ENCODE measurements at regions not wholly inside any gene's neighbourhood (a gene's known extent, or its start where the extent isn't known, plus 50 kb on each side); places are given as distances from the start of the nearest gene placed in this dataset.
"Not testable (repeated sequence)": the region's sequence is repeated elsewhere in the genome, so short reads cannot be mapped to it uniquely, and the experiment has no call there.

DNA sequence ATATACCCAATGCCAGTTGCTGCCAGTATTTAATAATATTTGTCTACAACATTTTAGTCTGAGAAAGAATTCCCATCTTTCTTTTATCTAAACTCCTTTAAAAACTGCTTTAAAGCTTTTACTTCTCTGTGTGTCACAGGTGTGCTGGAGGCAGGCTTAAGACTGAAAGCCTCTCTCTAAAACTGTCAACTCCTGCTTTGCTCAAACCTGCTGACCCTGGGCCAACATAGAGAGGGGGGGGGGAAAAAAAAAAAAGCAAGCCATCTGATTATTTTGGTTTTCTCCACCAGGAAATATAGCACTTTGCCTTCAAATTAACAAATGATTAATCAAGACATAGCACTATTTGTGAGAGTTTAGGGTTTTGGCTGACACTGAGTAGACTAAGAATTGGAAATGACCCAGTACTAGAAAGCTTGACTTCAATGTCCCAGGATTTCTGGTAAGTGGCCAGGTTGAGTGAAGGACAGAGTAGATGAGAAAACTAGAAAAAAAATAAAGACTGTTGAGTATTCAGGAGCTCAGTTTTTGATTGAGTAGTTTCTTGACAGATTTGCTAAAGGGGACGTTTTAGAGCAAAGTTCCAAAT lies 357.0 kb upstream of the FLRT2 start:
- no peak for DNase-seq (ENCODE audit: low read depth, low spot score)

DNA sequence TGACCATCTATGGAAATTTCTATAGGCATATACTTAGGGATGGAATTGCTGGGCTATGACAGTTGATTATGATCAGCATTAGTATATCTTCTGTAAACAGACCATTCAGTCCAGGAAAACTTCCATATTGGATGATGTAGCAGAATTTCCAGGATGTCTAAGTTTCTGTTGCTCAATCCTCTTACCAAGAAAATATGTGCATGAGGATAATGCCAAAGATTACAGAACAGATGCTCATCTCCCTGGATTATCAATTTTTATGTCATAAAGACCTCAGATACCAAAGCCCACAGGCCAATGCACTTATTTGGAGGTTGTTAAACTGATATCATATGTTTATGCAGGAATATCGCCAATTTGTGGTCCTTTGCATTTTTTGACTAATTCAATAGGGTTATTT lies 354.4 kb upstream of the FLRT2 start:
- no peak for DNase-seq (ENCODE audit: low read depth, low spot score)

DNA sequence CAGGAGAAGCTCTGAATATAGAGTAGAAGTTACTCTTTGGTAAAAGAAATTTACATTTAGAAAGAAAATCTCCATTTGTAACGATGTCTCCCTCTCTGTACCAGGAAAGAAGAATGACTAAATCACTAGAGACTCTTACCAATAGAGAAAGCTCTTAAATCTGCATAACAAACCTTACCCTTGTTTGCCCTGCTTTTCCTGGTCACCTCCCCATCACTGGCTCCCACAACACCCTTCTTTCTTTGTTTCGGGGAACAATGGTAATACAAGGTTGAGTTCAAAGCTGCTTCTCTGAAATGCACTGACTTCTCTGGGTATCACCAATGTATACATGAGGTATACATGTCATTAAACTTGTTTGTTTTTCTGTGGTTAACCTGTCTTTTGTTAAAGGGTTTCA lies 351.1 kb upstream of the FLRT2 start:
- DNase-seq (ENCODE audit: low read depth, low spot score): no peak

DNA sequence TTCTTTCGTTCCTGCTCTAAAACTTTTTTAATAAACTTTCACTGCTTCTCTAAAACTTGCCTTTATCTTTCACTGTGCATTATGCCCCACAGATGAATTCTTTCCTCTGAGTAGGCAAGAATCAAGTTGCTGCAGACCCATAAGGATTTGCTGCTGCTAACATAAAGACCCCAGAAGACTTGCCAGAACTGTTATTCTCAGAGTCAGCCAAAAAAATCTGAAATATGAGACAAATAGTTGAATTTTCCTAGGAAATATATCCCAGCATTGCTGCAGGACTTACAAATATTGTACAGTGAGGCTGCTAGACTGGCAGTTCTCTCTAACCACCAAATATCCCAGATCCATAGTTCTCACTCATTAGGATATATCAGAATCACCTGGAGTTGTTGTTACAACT lies 349.1 kb upstream of the FLRT2 start:
- no peak for DNase-seq (ENCODE audit: low read depth, low spot score)

DNA sequence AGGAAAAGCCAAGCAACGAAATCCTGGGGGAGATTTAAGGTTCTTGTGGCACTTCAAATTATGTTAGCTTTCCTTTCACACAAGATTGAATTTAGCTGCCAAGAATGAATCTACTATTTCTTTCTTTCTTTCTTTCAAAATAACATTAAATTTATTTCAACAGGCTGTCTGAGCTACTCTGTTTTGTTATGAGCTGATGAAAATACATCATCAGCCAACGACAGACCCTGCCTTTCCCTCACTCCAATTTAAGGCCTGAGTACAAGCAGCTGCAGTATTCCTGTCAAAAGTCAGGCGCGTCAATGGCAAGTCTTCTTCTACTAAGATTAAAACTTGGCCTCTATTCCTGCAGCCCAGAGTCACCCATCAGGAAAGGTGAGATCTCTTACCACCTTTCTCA lies 347.7 kb upstream of the FLRT2 start:
- no peak for DNase-seq (ENCODE audit: low read depth, low spot score)

DNA sequence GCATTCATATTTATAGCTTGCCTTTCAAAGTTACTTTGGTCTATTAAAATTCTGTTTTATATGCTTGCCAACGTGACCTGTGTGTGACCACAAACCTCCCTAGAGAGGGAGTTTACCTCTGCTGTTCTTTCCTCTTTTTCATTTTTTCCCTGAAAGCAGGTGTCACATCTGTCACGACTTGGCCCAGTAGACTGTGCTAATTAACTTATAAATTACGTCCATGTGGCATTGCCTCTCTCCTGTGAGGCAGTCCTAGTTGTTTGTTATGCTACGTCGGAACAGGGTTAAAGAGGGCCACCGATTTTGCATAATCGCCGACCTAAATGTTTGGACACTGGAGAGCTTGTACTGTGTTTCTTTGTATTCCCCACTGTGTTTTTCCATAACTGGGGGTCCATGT lies 343.9 kb upstream of the FLRT2 start:
- DNase-seq (ENCODE audit: low read depth, low spot score): no peak

DNA sequence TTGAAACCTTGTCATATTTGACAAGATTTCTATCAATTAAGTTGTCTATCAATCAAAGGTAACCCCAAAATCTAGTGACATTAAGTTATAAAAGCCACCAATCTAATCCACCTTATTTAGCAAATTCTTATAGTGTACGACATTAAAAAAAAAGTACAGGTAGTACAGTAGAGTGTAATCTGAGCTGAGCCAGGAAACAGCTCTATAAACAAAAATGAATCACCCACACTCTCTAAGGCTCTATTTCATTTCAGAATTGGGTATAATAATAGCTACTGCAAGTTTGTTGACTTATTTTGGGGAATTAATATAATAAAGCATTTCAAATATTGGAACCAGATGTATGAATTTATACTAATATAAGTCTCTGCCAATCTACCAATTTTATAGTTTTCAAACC lies 342.4 kb upstream of the FLRT2 start:
- DNase-seq (ENCODE audit: low read depth, low spot score): no peak

DNA sequence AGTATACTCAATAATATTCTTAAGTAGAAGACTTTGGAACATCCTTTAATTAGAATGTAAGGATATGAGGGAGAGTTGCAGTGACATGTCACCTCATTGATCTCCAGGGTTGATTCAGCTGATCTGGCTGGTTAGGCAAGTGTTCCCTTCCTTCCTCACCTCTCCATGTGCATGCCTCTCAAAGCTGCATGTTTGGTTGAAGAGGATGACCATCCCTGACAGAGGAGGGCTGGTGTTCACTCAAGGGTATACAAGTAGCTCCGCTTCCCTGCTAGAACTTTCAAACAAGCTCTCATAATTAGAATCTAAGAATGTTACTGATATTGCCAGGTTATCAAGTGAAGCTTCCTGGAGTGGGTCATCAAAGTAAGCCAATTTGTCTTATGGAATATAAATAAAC lies 341.1 kb upstream of the FLRT2 start:
- no peak for DNase-seq (ENCODE audit: low read depth, low spot score)

DNA sequence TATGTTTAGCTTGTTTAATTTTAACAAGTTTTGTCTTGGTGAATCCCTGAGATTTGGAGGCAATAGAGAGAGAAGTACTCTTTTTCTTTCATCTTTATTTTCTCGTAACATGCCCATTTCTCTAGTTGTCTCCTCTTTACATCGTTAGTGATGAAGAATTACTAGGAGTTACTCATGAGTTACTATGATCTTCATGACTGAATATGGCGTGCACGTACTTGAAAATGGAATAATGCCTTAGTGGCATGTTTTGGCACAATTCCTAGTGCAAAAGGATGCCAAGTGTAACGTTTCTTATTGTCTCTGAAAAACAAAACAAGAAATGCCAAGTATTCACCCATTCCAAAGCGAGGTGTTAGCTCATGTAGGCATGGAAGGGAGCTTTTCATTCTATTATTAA lies 340.7 kb upstream of the FLRT2 start:
- not testable (repeated sequence) for DNase-seq (ENCODE audit: low read depth, low spot score)

DNA sequence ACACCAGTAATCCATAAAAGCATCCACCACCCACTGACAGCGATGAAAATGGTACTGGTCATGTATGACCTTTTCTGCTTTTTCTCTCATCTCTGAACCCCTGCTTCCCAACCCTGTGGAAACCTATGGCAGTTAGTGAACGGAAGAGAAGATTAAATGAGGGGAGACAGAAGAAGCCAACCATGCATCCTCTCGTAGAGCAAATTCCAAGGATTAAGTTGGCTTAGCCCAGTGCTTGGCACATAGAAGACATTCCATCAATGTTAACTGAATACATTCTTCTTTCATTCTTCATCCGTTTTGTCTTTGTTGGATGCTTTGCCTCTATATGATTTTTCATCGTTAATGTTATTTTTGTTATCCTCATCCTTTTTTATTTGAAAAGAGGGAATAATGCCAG lies 339.7 kb upstream of the FLRT2 start:
- no peak for DNase-seq (ENCODE audit: low read depth, low spot score)

DNA sequence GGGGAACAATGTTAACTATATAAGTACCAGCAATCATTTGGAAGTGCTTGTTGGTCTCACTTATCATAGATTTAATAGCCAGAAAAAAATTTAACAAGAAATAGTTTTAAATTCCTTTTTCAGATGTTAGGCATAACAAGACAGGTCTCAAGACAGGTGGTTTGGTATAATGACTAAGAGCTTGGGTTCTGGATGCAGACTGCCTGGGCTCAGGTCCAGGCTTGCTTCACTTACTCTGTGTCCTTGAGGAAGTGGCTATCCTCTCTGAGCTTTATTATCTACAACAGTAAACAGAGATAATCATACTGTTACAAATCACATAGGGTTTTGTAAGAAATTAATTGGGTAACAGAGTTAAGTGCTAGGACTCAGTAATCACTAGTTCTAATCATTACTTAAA lies 338.0 kb upstream of the FLRT2 start:
- no peak for DNase-seq (ENCODE audit: low read depth, low spot score)

DNA sequence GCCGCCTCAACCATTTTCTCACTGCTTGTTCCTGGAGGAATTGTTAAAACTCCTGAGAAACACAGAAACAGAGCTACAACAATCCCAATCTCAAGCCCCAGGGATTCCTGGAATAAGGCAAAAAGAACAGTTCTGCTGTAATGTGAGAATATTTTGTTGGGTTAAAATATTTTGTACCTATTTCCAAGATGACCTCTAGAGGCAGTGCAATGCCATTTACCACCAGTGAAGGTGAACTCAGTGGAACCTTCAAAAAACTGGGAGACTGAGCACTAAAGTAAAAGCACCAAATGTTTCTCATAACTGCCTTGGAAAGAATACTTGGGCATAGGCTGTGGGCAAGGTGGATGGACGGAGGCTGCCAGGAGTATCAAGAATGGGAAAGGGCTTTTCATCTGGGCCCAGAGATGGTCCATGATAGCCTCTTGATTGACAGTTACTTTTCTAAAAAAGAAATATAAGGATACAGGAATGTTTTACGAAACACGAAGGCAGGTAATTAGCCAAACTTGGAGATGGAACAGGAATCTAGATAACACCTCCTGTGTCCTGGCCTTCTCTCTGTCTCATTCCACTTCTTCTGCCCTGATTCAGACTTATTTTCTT lies 334.0 kb upstream of the FLRT2 start:
- no peak for DNase-seq (ENCODE audit: low read depth, low spot score)

DNA sequence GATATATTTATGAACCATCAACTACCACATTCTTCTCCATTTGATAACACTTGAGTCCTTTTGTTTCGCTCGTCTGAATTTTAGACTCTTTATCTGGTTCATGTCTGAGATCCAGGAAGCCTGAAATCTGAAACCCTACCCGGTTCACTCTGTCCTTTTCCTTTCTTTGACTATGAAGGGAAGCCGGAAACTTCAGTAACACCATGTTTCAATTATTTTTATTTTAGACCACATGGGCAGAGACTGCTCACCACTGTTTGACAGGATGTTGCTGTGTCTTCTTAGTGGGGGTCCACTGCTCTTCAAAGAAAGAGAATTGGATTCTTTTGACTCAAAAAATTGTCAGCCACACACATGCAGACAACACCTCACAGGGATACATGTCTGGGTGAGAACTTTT lies 331.9 kb upstream of the FLRT2 start:
- no peak for DNase-seq (ENCODE audit: low read depth, low spot score)

DNA sequence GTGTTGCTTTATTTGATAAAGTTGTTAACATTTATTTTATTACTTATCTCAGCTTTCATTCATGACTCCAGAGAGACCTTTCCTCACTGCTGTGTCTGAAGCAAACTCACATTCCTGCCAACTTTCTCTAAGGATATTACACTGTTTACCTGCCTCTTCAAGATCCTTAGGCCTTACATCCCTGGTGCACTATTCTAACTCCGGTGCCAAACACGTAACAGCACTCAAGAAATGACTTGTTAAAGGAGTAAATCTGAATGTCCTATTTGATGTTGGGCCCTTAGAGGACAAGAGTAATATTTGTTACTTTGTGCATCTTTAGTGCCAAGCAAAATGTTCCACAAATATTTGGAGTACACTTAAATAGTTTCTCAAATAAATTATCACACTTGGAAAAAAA lies 324.1 kb upstream of the FLRT2 start:
- DNase-seq (ENCODE audit: low read depth, low spot score): no peak

DNA sequence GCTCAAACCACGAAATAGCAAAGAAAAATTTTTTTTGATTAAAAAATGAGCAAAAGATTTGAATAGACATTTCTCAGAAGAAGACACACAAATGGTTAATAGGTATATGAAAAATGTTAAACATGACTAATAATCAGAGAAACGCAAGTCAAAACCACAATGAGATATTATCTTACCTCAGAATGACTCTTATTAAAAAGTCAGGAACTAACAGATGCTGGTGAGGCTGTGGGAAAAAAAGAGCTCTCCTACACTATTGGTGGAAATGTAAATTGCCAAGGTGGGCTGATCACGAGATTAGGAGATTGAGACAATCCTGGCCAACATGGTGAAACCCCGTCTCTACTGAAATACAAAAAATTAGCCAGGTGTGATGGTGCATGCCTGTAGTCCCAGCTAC lies 315.5 kb upstream of the FLRT2 start:
- DNase-seq (ENCODE audit: low read depth, low spot score): no peak

DNA sequence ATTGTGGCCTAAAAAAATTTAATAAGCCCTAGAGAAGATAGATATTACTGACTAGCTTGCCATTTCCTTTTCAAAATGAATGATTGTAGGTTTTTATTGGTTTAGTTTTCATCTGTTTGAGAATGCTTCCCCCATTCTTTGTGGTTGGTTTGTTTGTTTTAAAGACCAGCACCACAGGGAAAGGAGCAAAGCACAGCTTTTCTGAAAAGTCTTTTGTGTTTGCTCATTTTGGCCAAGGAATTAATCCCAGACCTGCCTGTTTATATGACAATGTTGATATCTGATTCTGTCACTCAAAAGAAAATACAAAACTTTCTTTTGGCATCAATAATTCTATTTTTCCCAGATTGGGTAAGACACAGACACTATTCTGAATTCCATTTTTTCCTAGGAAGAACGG lies 312.5 kb upstream of the FLRT2 start:
- no peak for DNase-seq (ENCODE audit: low read depth, low spot score)

DNA sequence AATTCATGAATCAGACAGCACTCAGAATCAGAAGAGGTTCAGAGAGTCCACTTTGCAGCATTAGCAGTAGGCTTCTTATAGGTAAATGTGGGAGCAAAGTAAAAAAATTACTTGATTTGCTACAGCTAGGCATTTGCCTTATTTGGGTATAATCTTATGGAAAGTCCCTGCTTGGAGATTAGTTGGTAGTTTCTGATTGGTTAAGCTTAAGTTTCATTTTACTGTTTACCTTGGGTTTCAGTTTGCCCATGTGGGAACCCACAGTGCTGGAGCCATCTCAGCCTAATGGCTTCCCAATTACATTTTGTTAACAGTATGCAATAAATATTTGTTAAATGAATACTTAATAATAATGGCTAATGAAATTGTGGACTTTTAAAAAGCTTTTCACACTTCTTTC lies 311.0 kb upstream of the FLRT2 start:
- DNase-seq (ENCODE audit: low read depth, low spot score): no peak

DNA sequence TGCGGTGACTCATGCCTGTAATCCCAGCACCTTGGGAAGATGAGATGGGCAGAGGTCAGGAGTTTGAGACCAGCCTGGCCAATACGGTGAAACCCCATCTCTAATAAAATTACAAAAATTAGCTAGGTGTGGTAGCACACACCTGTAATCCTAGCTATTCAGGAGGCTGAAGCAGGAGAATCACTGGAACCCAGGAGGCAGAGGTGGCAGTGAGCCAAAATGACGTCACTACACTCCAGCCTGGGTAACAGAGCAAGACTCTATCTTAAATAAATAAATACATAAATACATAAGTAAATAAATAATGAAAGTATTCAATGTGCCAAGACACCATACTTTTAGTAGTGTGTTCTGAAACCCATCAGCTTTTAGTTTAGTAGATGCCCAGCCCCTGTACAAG lies 308.1 kb upstream of the FLRT2 start:
- no peak for DNase-seq (ENCODE audit: low read depth, low spot score)

DNA sequence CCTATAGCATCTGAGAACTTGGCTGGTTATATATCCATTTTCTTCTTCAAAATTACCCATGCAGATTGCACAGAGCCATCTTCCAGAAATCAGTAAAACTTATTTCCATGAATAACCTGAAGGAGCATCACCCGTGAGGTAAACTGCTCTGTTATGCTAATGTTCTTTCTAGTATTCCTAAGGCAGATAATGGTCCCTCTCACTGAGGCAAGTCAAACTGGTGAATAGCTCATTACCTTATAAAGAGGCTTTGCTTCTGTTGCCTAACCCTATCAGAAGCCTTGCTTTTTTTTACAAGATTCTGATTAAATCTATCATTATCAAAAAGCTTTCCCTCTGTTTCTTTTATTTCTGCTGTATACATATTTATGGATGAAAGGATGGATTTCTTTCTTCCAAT lies 307.6 kb upstream of the FLRT2 start:
- DNase-seq (ENCODE audit: low read depth, low spot score): no peak

DNA sequence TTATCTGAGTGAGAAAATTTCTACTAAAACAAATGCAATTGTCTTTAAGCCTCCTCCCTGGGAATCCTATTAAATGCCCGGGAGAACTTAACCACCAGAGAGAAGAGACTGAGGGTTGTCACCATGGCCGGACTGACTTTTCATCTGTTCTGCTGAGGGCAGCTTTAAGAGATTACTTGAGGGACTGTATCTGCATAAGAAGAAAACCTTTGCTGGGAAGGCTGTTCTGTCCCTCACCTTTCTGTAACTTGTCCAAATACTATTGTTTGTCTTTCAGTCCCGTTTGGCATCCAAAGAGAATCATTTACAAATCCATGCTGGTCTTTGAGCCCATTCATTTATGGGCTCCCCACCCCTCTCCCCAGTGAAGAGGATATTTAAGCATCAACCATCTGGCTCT lies 306.3 kb upstream of the FLRT2 start:
- no peak for DNase-seq (ENCODE audit: low read depth, low spot score)

DNA sequence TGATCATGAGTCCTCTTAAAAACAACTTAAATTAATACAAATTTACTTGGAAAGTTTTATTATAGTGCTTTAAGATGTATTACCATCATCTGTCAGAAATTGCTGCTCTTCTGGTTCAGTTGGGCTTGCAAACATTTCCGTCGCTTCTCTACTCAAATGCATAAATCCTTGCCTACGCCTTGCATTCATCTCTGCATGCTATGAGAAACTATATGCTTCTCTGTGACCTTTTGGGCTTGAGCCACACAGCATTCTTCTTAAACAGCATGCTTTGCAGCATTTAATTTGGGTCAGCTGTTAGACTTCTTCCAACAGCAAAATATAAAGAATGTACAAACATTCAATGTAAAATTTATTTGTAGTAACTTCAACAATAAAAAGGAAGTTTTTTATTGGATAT lies 305.7 kb upstream of the FLRT2 start:
- no peak for DNase-seq (ENCODE audit: low read depth, low spot score)

DNA sequence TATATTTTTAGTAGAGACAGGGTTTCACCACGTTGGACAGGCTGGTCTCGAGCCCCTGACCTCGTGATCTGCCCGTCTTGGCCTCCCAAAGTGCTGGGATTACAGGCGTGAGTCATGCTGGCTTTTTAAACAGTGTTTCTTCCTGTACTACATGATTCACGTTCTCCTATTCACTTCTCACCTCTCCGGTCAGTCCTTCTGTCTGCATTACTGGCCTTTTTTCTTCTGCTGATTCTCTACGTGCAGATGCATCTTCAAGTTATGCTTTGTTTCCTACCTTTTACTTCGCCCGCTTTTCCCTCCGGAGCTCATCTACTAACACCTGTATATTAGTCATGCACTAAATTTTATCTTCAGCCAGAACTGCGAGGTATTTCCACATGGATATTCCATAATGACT lies 296.2 kb upstream of the FLRT2 start:
- DNase-seq (ENCODE audit: low read depth, low spot score): no peak

DNA sequence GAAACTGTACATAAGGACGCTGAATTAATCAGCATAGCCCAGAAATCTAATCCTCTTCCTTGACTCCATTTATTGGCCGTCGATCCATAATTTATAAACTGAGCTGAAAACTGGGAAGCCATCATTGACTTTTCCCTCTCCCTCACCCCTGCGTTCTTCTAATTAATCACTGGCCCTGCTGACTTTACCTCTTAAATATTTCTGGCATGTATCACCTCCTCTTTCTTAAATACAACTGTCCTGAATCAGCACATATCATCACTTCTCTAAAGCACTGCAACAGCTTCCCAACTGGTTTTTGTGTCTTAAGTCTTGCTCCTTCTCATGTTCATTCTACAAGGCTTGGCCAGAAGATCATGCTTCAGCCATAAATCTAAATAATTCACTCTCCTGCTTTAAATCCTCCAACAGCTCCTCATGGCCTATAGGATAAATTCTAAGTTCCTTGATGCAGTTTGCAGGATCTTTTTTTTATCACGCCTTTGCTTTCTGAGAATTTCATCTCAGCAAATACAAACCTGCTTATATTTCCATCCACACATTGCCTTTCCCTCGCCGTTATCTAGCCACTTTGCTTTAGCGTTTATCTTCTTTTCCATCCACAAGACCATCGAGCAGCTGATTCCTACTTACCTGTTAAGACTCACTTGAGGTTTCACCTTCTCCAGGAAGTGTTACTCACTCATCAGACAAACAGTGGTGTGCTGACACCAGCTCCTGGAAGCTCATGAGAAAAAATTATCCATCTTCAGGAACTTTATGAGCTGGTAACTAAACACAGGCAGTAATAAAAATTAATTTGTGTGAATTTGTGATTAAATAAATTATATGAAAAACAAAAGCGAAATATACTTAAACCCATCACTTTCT lies 295.6 kb upstream of the FLRT2 start:
- DNase-seq (ENCODE audit: low read depth, low spot score): no peak

All from brain pericyte (primary cell).